OCI-LY7 (cell line): ENCODE measurements at regions not wholly inside any gene's neighbourhood (a gene's known extent, or its start where the extent isn't known, plus 50 kb on each side); places are given as distances from the start of the nearest gene placed in this dataset.

ENCODE experiments used
- BruUV-seq: library from RNA; stranded (reverse); fragments of 400-500 nt; replicated peaks from 2 replicates; lab custom pipeline; 2021; lab: Mats Ljungman, UMichigan
- CTCF ChIA-PET: fragments of 300-600 bp; sonication (Branson Sonifier 250); formaldehyde crosslinking; loops from one replicate; lab custom pipeline; 2022; ENCODE audit warnings: antibody characterized with exemption; ENCODE audit not compliant: unreplicated experiment; lab: Charles Lee
- POLR2A ChIA-PET: fragments of 300-600 bp; sonication (Branson Sonifier 250); formaldehyde crosslinking; loops from one replicate; lab custom pipeline; 2022; ENCODE audit warnings: antibody characterized with exemption; lab: Charles Lee
- DNase-seq: peaks from one replicate; pipeline ENCODE4 v3.0.0-alpha.2; 2015; ENCODE audit warnings: low spot score
- H2AFZ ChIP-seq: fragments of 200-600 bp; sonication (generic), shearing (Covaris generic); 2 replicates; pipeline ENCODE4 v1.6.1; 2014; ENCODE audit warnings: mild to moderate bottlenecking, antibody characterized with exemption, low read length, moderate library complexity
- H3K27ac ChIP-seq: fragments of 200-600 bp; sonication (generic); 2 replicates; pipeline ENCODE4 v1.5.1; 2014; ENCODE audit warnings: mixed run types, low read depth, mild to moderate bottlenecking, moderate library complexity, low read length, inconsistent platforms; ENCODE audit not compliant: poor library complexity, severe bottlenecking
- H3K36me3 ChIP-seq: fragments of 200-600 bp; sonication (generic); 2 replicates; pipeline ENCODE4 v1.6.1; 2014; ENCODE audit warnings: mild to moderate bottlenecking, antibody characterized with exemption, low read length, moderate library complexity, mixed read lengths; ENCODE audit not compliant: insufficient read depth
- H3K4me1 ChIP-seq: fragments of 200-600 bp; sonication (generic); 2 replicates; pipeline ENCODE4 v1.5.1; 2014; ENCODE audit warnings: mild to moderate bottlenecking, low read length; ENCODE audit not compliant: insufficient read depth, poor library complexity, severe bottlenecking
- H3K4me2 ChIP-seq: fragments of 200-600 bp; sonication (generic); 2 replicates; pipeline ENCODE4 v1.6.1; 2014; ENCODE audit warnings: mild to moderate bottlenecking, low read length
- H3K4me3 ChIP-seq: fragments of 200-600 bp; sonication (generic); 2 replicates; pipeline ENCODE4 v1.5.1; 2014; ENCODE audit warnings: mild to moderate bottlenecking, low read depth, low read length; ENCODE audit not compliant: poor library complexity, severe bottlenecking
- H3K79me2 ChIP-seq: fragments of 200-600 bp; sonication (generic); 2 replicates; pipeline ENCODE4 v1.6.1; 2016; ENCODE audit warnings: low read depth, mild to moderate bottlenecking, low read length, moderate library complexity, mixed read lengths; ENCODE audit not compliant: insufficient read depth
- H3K9me2 ChIP-seq: fragments of 200-600 bp; sonication (generic); 2 replicates; pipeline ENCODE4 v1.6.1; 2016; ENCODE audit warnings: mild to moderate bottlenecking, low read length, mixed read lengths; ENCODE audit not compliant: insufficient read depth
- H3K9me3 ChIP-seq: fragments of 200-600 bp; sonication (generic); 2 replicates; pipeline ENCODE4 v1.6.1; 2014; ENCODE audit warnings: mild to moderate bottlenecking, mixed run types, low read length, mixed read lengths
- H4K20me1 ChIP-seq: fragments of 200-600 bp; sonication (generic); 2 replicates; pipeline ENCODE4 v1.6.1; 2014; ENCODE audit warnings: mild to moderate bottlenecking, antibody characterized with exemption, low read length, moderate library complexity, mixed read lengths; ENCODE audit not compliant: insufficient read depth
- EZH2phosphoT487 ChIP-seq: fragments of 200-600 bp; sonication (generic); IDR thresholded peaks from 2 replicates; pipeline ENCODE4 v1.6.1; 2018; ENCODE audit warnings: low read depth, borderline replicate concordance, mild to moderate bottlenecking, mixed run types, antibody characterized with exemption, low read length, moderate library complexity, mixed read lengths
- intact Hi-C: fragments of 100-400 bp; cut with micrococcal nuclease; formaldehyde crosslinking; loops from one replicate; pipeline ENCODE4 v1.10.0; 2022; ENCODE audit not compliant: unreplicated experiment
- TF ChIP-seq, protein P1 (sequence below): fragments of 200-600 bp; sonication (generic); conservative IDR thresholded peaks from 2 replicates; pipeline ENCODE4 v1.5.1; 2014; ENCODE audit warnings: mild to moderate bottlenecking, antibody characterized with exemption, low read length, moderate library complexity, mixed read lengths

DNA sequence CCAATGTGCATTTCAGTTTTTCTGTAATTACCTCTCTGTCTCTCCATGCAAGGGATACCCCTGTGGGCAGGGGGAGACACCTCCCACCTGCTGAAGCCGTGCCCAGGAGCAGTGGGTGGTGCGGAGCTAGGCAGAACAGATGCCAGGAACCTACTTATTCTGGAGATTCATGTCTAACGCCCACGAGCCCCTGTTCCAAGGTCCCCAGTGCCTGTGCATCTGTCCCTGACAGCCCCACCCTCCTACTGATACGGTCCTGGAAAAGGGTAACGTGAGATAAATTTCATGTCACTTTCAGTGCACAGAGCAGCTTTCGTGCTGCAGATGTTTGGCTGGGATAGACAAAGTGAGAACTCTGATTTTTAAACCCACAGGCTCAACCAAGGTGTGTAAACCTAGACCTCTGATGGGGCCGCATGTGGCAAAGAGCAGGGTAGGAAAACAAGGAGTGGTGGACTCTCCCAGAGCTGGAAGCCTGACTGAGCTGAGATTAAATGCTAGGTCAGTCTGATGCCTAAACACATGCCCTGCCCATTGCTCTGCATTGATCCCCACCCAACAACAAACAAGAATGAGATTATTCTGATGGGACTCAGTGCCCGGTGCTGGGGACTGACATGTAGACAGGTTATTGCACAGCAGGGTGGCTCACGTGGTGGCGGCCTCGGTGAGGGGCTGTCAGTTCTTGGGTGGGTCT is 123.6 kb upstream of the GDF10 start:
- Histone ChIP-seq H3K4me1 (no peaks in the 10 kb centered on the region), H3K4me2 (no peak overlapping the region), H3K4me3 (no peak overlapping the region), H3K9me3 (no peaks in the 10 kb centered on the region), H3K79me2 (no peaks in the 10 kb centered on the region), H3K36me3 (no peaks in the 10 kb centered on the region), H4K20me1 (no peaks in the 10 kb centered on the region), H3K27ac (no peak overlapping the region), H3K9me2 (no peaks in the 10 kb centered on the region), H2AFZ (no peak overlapping the region)
- BruUV-seq = no TSS peak
- intact Hi-C loops = no loop called here
- no peak for DNase-seq
- CTCF ChIA-PET = no interaction called here
- TF ChIP-seq, protein P1, sequence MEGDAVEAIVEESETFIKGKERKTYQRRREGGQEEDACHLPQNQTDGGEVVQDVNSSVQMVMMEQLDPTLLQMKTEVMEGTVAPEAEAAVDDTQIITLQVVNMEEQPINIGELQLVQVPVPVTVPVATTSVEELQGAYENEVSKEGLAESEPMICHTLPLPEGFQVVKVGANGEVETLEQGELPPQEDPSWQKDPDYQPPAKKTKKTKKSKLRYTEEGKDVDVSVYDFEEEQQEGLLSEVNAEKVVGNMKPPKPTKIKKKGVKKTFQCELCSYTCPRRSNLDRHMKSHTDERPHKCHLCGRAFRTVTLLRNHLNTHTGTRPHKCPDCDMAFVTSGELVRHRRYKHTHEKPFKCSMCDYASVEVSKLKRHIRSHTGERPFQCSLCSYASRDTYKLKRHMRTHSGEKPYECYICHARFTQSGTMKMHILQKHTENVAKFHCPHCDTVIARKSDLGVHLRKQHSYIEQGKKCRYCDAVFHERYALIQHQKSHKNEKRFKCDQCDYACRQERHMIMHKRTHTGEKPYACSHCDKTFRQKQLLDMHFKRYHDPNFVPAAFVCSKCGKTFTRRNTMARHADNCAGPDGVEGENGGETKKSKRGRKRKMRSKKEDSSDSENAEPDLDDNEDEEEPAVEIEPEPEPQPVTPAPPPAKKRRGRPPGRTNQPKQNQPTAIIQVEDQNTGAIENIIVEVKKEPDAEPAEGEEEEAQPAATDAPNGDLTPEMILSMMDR = no peak
- POLR2A ChIA-PET = interaction anchor here (0.6 kb wide), 1 partner anchor 116 kb away, joined by 3 read pairs; no protein-coding TSS in a partner anchor

DNA sequence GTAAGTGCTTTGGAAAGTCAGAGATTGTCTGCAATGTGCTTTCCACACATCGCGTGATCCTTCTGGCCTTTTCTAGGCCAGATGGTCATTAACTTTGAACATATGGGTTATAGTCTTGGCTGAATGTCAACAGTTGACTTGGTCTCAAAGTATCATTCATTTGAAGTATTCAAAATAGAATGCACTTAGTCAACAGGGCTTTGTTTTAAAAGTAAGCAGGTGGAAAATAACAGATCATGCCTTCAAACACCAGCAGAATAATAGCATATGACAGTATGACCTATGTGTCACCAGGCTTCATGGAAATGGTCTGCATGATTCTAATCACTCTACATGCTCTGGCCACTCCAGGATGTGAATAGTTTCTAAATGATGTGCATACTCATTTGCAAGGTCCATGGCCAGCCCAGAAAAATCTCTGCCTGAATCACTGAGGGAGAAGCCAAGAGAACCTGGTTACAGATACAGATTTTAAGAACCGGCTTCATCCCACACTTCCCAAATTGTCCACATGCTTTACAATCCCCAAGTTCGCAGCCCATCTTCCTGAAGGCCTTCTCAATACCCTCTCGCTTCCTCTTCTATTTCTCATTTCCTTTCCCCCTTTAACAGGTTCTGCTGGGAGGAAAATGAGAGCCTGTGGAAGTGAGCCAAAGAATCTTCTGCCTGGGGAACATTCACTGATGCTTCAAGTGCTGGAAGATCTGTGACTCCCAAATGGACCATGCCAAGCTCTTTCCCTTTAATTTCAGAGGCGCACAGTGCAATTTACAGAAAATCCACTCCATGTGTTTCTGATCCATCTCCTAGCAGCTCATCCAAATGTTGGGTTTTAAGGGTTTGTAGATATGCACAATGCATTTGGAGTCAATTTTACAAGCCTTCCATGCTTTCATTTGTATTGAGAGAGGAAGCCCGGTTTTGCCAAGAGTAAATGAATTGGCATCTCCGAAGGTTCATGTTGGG is 122.8 kb upstream of the GDF10 start:
- no peaks in the 10 kb centered on the region for H3K9me3 ChIP-seq
- H3K4me2 ChIP-seq = no peak overlapping the region
- intact Hi-C loops = no loop called here
- no peaks in the 10 kb centered on the region for H3K36me3 ChIP-seq
- TF ChIP-seq, protein P1 = no peak
- no peak for TF ChIP-seq EZH2phosphoT487
- ChIA-PET POLR2A (interaction anchor here (0.6 kb wide), 1 partner anchor 115 kb away, joined by 3 read pairs; no protein-coding TSS in a partner anchor), CTCF (no interaction called here)
- no peak overlapping the region for H3K27ac ChIP-seq
- H3K4me3 ChIP-seq = no peak overlapping the region
- H3K79me2 ChIP-seq = no peaks in the 10 kb centered on the region
- DNase-seq = no peak
- H2AFZ ChIP-seq = no peak overlapping the region
- no peaks in the 10 kb centered on the region for H4K20me1 ChIP-seq
- no peaks in the 10 kb centered on the region for H3K4me1 ChIP-seq
- no TSS peak for BruUV-seq
- no peaks in the 10 kb centered on the region for H3K9me2 ChIP-seq
